H1 (cell line): ENCODE measurements at regions not wholly inside any gene's neighbourhood (a gene's known extent, or its start where the extent isn't known, plus 50 kb on each side); places are given as distances from the start of the nearest gene placed in this dataset.

Experiments used
- CTCF ChIA-PET: fragments of 300-600 bp; sonication (Branson Sonifier 250); formaldehyde crosslinking; loops from one replicate; lab custom pipeline; 2021; ENCODE audit not compliant: partially characterized antibody; lab: Charles Lee
- POLR2A ChIA-PET: fragments of 300-600 bp; sonication (Branson Sonifier 250); formaldehyde crosslinking; loops from one replicate; lab custom pipeline; 2021; ENCODE audit warnings: inconsistent platforms; ENCODE audit not compliant: partially characterized antibody; lab: Charles Lee
- DNase-seq, 2 experiments: peaks; one replicate each; pipeline versions ENCODE4 v3.0.0 to v3.0.0-alpha.2; 2010 to 2022; ENCODE audit warnings: low spot score in 2 of 2, low read depth in 1 of 2, mixed read lengths in 1 of 2
- FAIRE-seq: peaks from 2 replicates; lab custom pipeline; 2011; peaks lifted over from hg19 to GRCh38; lab: Jason Lieb, UNC
- H2AFZ ChIP-seq: 2 replicates; pipeline ENCODE4 v1.8.1; 2012; ENCODE audit warnings: low read length, inconsistent platforms
- H2AK5ac ChIP-seq: 2 replicates; pipeline ENCODE4 v1.6.1; 2013; ENCODE audit warnings: low read depth, low read length
- H2BK120ac ChIP-seq: replicated peaks from 2 replicates; pipeline ENCODE3; 2013; ENCODE audit warnings: low read depth, low read length, inconsistent platforms
- H2BK12ac ChIP-seq: 2 replicates; pipeline ENCODE4 v1.6.1; 2013; ENCODE audit warnings: low read depth, low read length
- H2BK15ac ChIP-seq: 2 replicates; pipeline ENCODE4 v1.6.1; 2013; ENCODE audit warnings: low read length
- H2BK20ac ChIP-seq: 2 replicates; pipeline ENCODE4 v1.6.1; 2013; ENCODE audit warnings: low read length
- H2BK5ac ChIP-seq: 2 replicates; pipeline ENCODE4 v1.6.1; 2013; ENCODE audit warnings: low read depth, low read length
- H3K14ac ChIP-seq: 2 replicates; pipeline ENCODE4 v1.6.1; 2013; ENCODE audit warnings: inconsistent platforms; ENCODE audit not compliant: insufficient read length
- H3K18ac ChIP-seq: 2 replicates; pipeline ENCODE4 v1.6.1; 2013; ENCODE audit warnings: low read length; ENCODE audit errors: extremely low read depth
- H3K23ac ChIP-seq: 2 replicates; pipeline ENCODE4 v1.6.1; 2013; ENCODE audit warnings: inconsistent platforms; ENCODE audit not compliant: insufficient read length
- H3K23me2 ChIP-seq: 2 replicates; pipeline ENCODE4 v1.6.1; 2013; ENCODE audit warnings: low read depth, low read length
- H3K27ac ChIP-seq: 2 replicates; pipeline ENCODE4 v1.6.1; 2011; ENCODE audit warnings: low read depth, low read length, inconsistent platforms
- H3K27me3 ChIP-seq, 4 experiments: replicated peaks in 1 of 4; 1 replicate in 1 of 4; 2 replicates in 3 of 4; pipeline versions ENCODE4 v1.6.1 to v1.8.1; 2011 to 2013; ENCODE audit warnings: low read length in 3 of 4, mild to moderate bottlenecking in 3 of 4, inconsistent platforms in 2 of 4, mixed read lengths in 2 of 4, moderate library complexity in 1 of 4; ENCODE audit not compliant: control insufficient read depth in 3 of 4, insufficient read depth in 3 of 4; ENCODE audit errors: extremely low read depth in 1 of 4
- H3K36me3 ChIP-seq, 4 experiments: 2 replicates each; pipeline versions ENCODE4 v1.6.1 to v1.8.1; 2011 to 2013; ENCODE audit warnings: mild to moderate bottlenecking in 4 of 4, low read length in 3 of 4, moderate library complexity in 2 of 4, control low read depth in 1 of 4, inconsistent platforms in 1 of 4; ENCODE audit not compliant: insufficient read depth in 4 of 4, control insufficient read depth in 2 of 4
- H3K4ac ChIP-seq: replicated peaks from 2 replicates; pipeline ENCODE3; 2013; ENCODE audit warnings: low read length, low read depth, mixed read lengths, inconsistent platforms; ENCODE audit not compliant: insufficient read length
- H3K4me1 ChIP-seq, 4 experiments: replicated peaks in 1 of 4; 1 replicate in 1 of 4; 2 replicates in 3 of 4; pipeline versions ENCODE4 v1.6.1 to v1.8.1; 2011 to 2013; ENCODE audit warnings: low read length in 3 of 4, inconsistent platforms in 2 of 4, mixed read lengths in 1 of 4; ENCODE audit not compliant: insufficient read depth in 4 of 4, control insufficient read depth in 3 of 4
- H3K4me2 ChIP-seq, 2 experiments: 2 replicates each; pipeline versions ENCODE4 v1.6.1 to v1.8.1; 2011 to 2013; ENCODE audit warnings: low read depth in 2 of 2, low read length in 2 of 2, control low read depth in 1 of 2, inconsistent platforms in 1 of 2, mild to moderate bottlenecking in 1 of 2; ENCODE audit not compliant: insufficient read depth in 1 of 2
- H3K4me3 ChIP-seq, 4 experiments: fragments of 200-600, 300-600 bp in 1 of 4; sonication (generic), shearing (Covaris generic), sonication (Bioruptor Twin) in 1 of 4; 2 replicates each; pipeline versions ENCODE4 v1.5.1 to v1.8.1; 2011 to 2016; ENCODE audit warnings: low read length in 4 of 4, low read depth in 3 of 4, control low read depth in 2 of 4, inconsistent platforms in 2 of 4, mild to moderate bottlenecking in 2 of 4, mixed read lengths in 1 of 4, moderate library complexity in 1 of 4; ENCODE audit not compliant: insufficient read depth in 2 of 4; ENCODE audit errors: extremely low read depth in 1 of 4
- H3K56ac ChIP-seq: replicated peaks from 2 replicates; pipeline ENCODE3; 2013; ENCODE audit warnings: low read depth, mild to moderate bottlenecking, mixed read lengths, low read length, inconsistent platforms; ENCODE audit not compliant: insufficient read length
- H3K79me1 ChIP-seq: 2 replicates; pipeline ENCODE4 v1.6.1; 2013; ENCODE audit warnings: low read depth, low read length, control low read depth
- H3K79me2 ChIP-seq, 2 experiments: 2 replicates each; pipeline versions ENCODE4 v1.6.1 to v1.8.1; 2012 to 2013; ENCODE audit warnings: low read length in 2 of 2, mild to moderate bottlenecking in 2 of 2, inconsistent platforms in 1 of 2; ENCODE audit not compliant: insufficient read depth in 2 of 2, control insufficient read depth in 1 of 2
- H3K9ac ChIP-seq, 4 experiments: replicated peaks in 1 of 4; 1 replicate in 1 of 4; 2 replicates in 3 of 4; pipeline versions ENCODE4 v1.6.1 to v1.8.1; 2011 to 2013; ENCODE audit warnings: low read depth in 3 of 4, low read length in 3 of 4, control low read depth in 2 of 4, mild to moderate bottlenecking in 2 of 4, moderate library complexity in 2 of 4, inconsistent platforms in 1 of 4; ENCODE audit errors: extremely low read depth in 1 of 4
- H3K9me3 ChIP-seq, 2 experiments: 2 replicates each; pipeline versions ENCODE4 v1.6.1 to v1.8.1; 2012 to 2013; ENCODE audit warnings: mild to moderate bottlenecking in 2 of 2, moderate library complexity in 2 of 2, control low read depth in 1 of 2, inconsistent platforms in 1 of 2, low read depth in 1 of 2, low read length in 1 of 2, mixed read lengths in 1 of 2; ENCODE audit not compliant: insufficient read depth in 2 of 2
- H4K20me1 ChIP-seq, 2 experiments: replicated peaks in 1 of 2; 2 replicates each; pipeline versions ENCODE3 to v1.8.1; 2011 to 2013; ENCODE audit warnings: inconsistent platforms in 2 of 2, low read length in 2 of 2, mild to moderate bottlenecking in 1 of 2; ENCODE audit not compliant: insufficient read depth in 2 of 2, control insufficient read depth in 1 of 2
- H4K5ac ChIP-seq: 2 replicates; pipeline ENCODE4 v1.6.1; 2013; ENCODE audit warnings: low read length, low read depth, mixed read lengths, inconsistent platforms; ENCODE audit not compliant: insufficient read length
- H4K8ac ChIP-seq: 2 replicates; pipeline ENCODE4 v1.8.0; 2013; ENCODE audit warnings: mild to moderate bottlenecking, moderate library complexity, low read length, inconsistent platforms; ENCODE audit not compliant: insufficient read depth; ENCODE audit errors: extremely low read depth
- H4K91ac ChIP-seq: replicated peaks from 2 replicates; pipeline ENCODE3; 2013; ENCODE audit warnings: low read length, mixed read lengths, inconsistent platforms; ENCODE audit not compliant: insufficient read length
- ATF2 ChIP-seq: IDR thresholded peaks from 2 replicates; pipeline ENCODE4 v1.6.1; 2012; ENCODE audit warnings: low read length, inconsistent platforms
- BCL11A ChIP-seq, 2 experiments: IDR thresholded peaks; one replicate each; pipeline ENCODE4 v1.6.1; 2011; ENCODE audit warnings: low read depth in 2 of 2, low read length in 2 of 2, mild to moderate bottlenecking in 2 of 2
- EP300 ChIP-seq, 2 experiments: IDR thresholded peaks; 1 replicate in 1 of 2; 2 replicates in 1 of 2; pipeline ENCODE4 v1.6.1; 2011 to 2012; ENCODE audit warnings: low read depth in 2 of 2, low read length in 2 of 2, mild to moderate bottlenecking in 2 of 2, borderline replicate concordance in 1 of 2, inconsistent platforms in 1 of 2, moderate library complexity in 1 of 2
- GTF2F1 ChIP-seq: IDR thresholded peaks from 2 replicates; pipeline ENCODE4 v1.6.1; 2012; ENCODE audit warnings: low read depth, low read length, improper control_type of control experiment, borderline replicate concordance
- KDM4A ChIP-seq: IDR thresholded peaks from one replicate; pipeline ENCODE4 v1.7.1; 2012; ENCODE audit warnings: low read depth, mild to moderate bottlenecking, moderate library complexity, low read length, inconsistent platforms; ENCODE audit not compliant: severe bottlenecking
- POLR2AphosphoS5 ChIP-seq: IDR thresholded peaks from 2 replicates; pipeline ENCODE4 v1.6.1; 2011; ENCODE audit warnings: low read depth, low read length
- RFX5 ChIP-seq: IDR thresholded peaks from 2 replicates; pipeline ENCODE4 v1.6.1; 2011; ENCODE audit warnings: low read depth, low read length, improper control_type of control experiment, borderline replicate concordance
- SIX5 ChIP-seq: IDR thresholded peaks from 2 replicates; pipeline ENCODE4 v1.6.1; 2011; ENCODE audit warnings: mild to moderate bottlenecking, low read depth, low read length
- SP4 ChIP-seq: IDR thresholded peaks from 2 replicates; pipeline ENCODE4 v1.6.1; 2012; ENCODE audit warnings: low read length, inconsistent platforms
- SUZ12 ChIP-seq: fragments of 200-600 bp; sonication (generic); IDR thresholded peaks from 2 replicates; pipeline ENCODE4 v1.6.1; 2012; ENCODE audit warnings: mild to moderate bottlenecking, inconsistent platforms, low read length, moderate library complexity, mixed read lengths
- YY1 ChIP-seq: IDR thresholded peaks from 2 replicates; pipeline ENCODE4 v1.6.1; 2011; ENCODE audit warnings: low read depth, mild to moderate bottlenecking, low read length
- ZNF274 ChIP-seq: IDR thresholded peaks from 2 replicates; pipeline ENCODE4 v1.7.0; 2012; ENCODE audit warnings: low read length, borderline replicate concordance; ENCODE audit errors: extremely low read depth

- Histone ChIP-seq H4K91ac (no peak overlapping the region), H3K4me1 (no peaks in the 10 kb centered on the region), H2BK120ac (no peak overlapping the region), H3K4ac (no peak overlapping the region), H3K4me3 (no peak overlapping the region), H2BK12ac (no peak overlapping the region), H2BK15ac (no peak overlapping the region), H3K27me3 (peaks cover 0 to 1% (median 0%) of the 10 kb centered on the region in 4 experiments; a peak in 1 of 7 replicates), H2BK5ac (no peak overlapping the region), H3K18ac (no peak overlapping the region), H3K9me3 (no peaks in the 10 kb centered on the region), H3K23me2 (no peaks in the 10 kb centered on the region), H3K9ac (no peak overlapping the region), H4K5ac (no peak overlapping the region), H3K14ac (no peak overlapping the region), H4K8ac (no peak overlapping the region), H3K36me3 (no peaks in the 10 kb centered on the region), H2AFZ (no peak overlapping the region), H3K79me1 (no peaks in the 10 kb centered on the region), H3K56ac (no peak overlapping the region), H3K4me2 (no peak overlapping the region), H2BK20ac (no peak overlapping the region), H4K20me1 (no peaks in the 10 kb centered on the region), H3K27ac (no peak overlapping the region), H3K79me2 (no peaks in the 10 kb centered on the region), H3K23ac (no peak overlapping the region), H2AK5ac (no peak overlapping the region)
- DNase-seq (no peak), FAIRE-seq (no peak)
- CTCF ChIA-PET: no interaction called here
- POLR2A ChIA-PET: no interaction called here
- TF ChIP-seq SUZ12 (no peak), EP300 (IDR thresholded peaks at IDR 0.05; ENCODE audit: borderline replicate concordance in 1 of 2, low read depth in 2 of 2, low read length in 2 of 2) (no peak), SP4 (no peak), YY1 (no peak), BCL11A (IDR thresholded peaks at IDR 0.05; ENCODE audit: low read depth in 2 of 2, low read length in 2 of 2) (no peak), SIX5 (no peak), ZNF274 (no peak), RFX5 (no peak), ATF2 (no peak), GTF2F1 (no peak), KDM4A (no peak), POLR2AphosphoS5 (no peak)
Measured at GRCh38 chr2:198596985-198597384, 792.6 kb downstream of the PLCL1 start.
